Endothelial cell of umbilical vein (primary cell): ENCODE measurements at regions not wholly inside any gene's neighbourhood (a gene's known extent, or its start where the extent isn't known, plus 50 kb on each side); places are given as distances from the start of the nearest gene placed in this dataset.
"Not testable (repeated sequence)": the region's sequence is repeated elsewhere in the genome, so short reads cannot be mapped to it uniquely, and the experiment has no call there.

Experiments used
- CTCF ChIP-seq, 2 donors: IDR thresholded peaks; 1 replicate in 1 of 2; 2 replicates in 1 of 2; pipeline ENCODE4 v1.5.1; 2011; ENCODE audit warnings: low read length in 2 of 2, mild to moderate bottlenecking in 2 of 2, moderate library complexity in 2 of 2, control low read depth in 1 of 2, inconsistent platforms in 1 of 2, low read depth in 1 of 2; ENCODE audit not compliant: insufficient read depth in 1 of 2; ENCODE audit errors: extremely low read depth in 1 of 2
- GATA2 ChIP-seq: IDR thresholded peaks from 2 replicates; pipeline ENCODE4 v1.7.0; 2011; ENCODE audit warnings: low read depth, mild to moderate bottlenecking, moderate library complexity, mixed read lengths, low read length; ENCODE audit not compliant: insufficient read length, insufficient read depth
- JUN ChIP-seq: IDR thresholded peaks from 2 replicates; pipeline ENCODE4 v1.6.1; 2011; ENCODE audit warnings: borderline replicate concordance, low read depth; ENCODE audit not compliant: insufficient read length, insufficient read depth
- MAX ChIP-seq: IDR thresholded peaks from 2 replicates; pipeline ENCODE4 v1.6.1; 2011; ENCODE audit not compliant: insufficient read depth, insufficient read length
- MYC ChIP-seq: IDR thresholded peaks from one replicate; pipeline ENCODE4 v1.6.1; 2011; ENCODE audit warnings: mild to moderate bottlenecking, low read depth, low read length
- POLR2A ChIP-seq: IDR thresholded peaks from 2 replicates; pipeline ENCODE4 v1.6.1; 2012; ENCODE audit warnings: low read depth, mild to moderate bottlenecking, control low read depth, low read length

GRCh38 chr7:65141894-65142293, 135.4 kb upstream of the ERV3-1 start:
- TF ChIP-seq JUN; CTCF (IDR thresholded peaks at IDR 0.05; ENCODE audit: extremely low read depth in 1 of 2, insufficient read depth in 1 of 2, low read depth in 1 of 2, low read length in 2 of 2); POLR2A; MAX; MYC; GATA2: not testable (repeated sequence)
